ENCODE measurements at regions not wholly inside any gene's neighbourhood (a gene's known extent, or its start where the extent isn't known, plus 50 kb on each side); places are given as distances from the start of the nearest gene placed in this dataset.

- DNase-seq (ENCODE audit: low spot score), result no peak
These were observed 261.9 kb upstream of the CITED2 start for GRCh38 chr6:139636391-139636790.

GRCh38 chr6:139635401-139636130, 261.1 kb upstream of the CITED2 start:
- DNase-seq (ENCODE audit: low spot score), result no peak

- no peak for DNase-seq (ENCODE audit: low spot score)
These were observed 258.4 kb upstream of the CITED2 start for GRCh38 chr6:139632840-139633239.

GRCh38 chr6:139628270-139628669, 253.8 kb upstream of the CITED2 start:
- no peak for DNase-seq (ENCODE audit: low spot score)

GRCh38 chr6:139627091-139627490, 252.6 kb upstream of the CITED2 start:
- no peak for DNase-seq (ENCODE audit: low spot score)

DNA sequence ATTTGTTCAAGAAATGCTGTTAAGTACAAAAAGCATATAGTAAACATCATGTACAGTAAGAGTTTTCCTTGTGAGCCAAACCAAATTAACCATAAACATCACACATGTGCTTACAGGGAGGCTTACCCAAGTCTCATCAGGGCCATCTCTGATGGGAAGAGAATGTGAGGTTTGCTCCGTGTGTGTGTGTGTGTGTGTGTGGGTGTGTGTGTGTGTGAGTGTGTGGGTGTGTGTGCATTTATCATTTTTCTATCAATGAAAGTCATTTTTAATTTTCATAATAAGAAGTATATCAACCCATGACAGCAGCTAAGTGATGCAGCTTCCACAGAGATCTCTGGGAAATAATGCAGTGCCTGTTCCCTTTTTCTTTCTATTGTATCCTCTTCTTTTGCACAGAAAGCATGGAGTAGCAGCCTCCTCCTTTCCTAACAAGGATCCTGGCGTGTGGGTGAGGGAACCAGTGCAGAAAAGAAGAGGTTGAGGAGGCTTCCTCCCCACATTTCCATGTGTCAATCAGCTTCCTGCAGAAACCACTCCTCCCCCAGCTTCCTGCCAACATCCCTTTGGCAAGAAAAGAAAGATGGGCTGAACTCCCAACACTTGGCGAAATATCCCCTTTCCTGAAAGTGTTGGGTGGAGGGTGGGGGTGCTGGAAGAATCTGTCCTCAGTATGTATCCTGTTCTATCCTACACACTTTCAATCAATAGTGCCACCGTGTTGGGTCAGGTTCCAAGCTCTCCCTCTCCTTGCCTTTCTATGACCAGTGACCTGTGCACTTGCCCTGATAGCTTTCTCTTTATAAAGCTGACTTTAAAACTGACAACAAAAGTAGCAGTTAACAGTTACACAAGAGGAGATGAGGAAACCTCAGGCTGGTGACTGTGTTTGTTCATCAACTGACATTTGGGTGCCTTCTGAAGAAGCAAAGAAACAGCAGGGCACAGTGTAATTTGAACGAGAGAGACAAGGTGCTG, 251.8 kb upstream of the CITED2 start:
- no peak for DNase-seq (ENCODE audit: low spot score)

- DNase-seq (ENCODE audit: low spot score), result no peak
These were observed 250.9 kb upstream of the CITED2 start for GRCh38 chr6:139625081-139625939.

GRCh38 chr6:139623372-139623771, 248.9 kb upstream of the CITED2 start:
- DNase-seq (ENCODE audit: low spot score), result no peak

GRCh38 chr6:139613496-139613895, 239.0 kb upstream of the CITED2 start:
- no peak for DNase-seq (ENCODE audit: low spot score)

DNA sequence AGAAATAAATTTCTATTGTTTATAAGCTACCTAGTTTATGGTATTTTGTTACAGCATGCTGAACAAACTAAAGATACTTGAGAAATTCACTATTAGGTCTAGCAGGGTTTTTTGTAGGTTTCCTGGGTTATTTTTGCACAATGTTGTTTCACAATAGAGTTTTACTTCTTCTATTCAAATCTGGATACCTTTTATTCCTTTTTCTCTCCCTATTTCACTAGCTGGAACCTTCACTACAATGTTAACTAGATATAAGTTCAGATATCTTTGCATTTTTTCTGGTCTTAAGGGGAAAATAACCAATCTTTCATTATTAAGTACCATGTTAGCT, 237.7 kb upstream of the CITED2 start:
- DNase-seq (ENCODE audit: low spot score), result no peak

GRCh38 chr6:139611327-139612134, 237.1 kb upstream of the CITED2 start:
- DNase-seq (ENCODE audit: low spot score), result no peak

- no peak for DNase-seq (ENCODE audit: low spot score)
These were observed 234.2 kb upstream of the CITED2 start for GRCh38 chr6:139608466-139609261.

- DNase-seq (ENCODE audit: low spot score), result no peak
These were observed 230.9 kb upstream of the CITED2 start for GRCh38 chr6:139605350-139605749.

DNA sequence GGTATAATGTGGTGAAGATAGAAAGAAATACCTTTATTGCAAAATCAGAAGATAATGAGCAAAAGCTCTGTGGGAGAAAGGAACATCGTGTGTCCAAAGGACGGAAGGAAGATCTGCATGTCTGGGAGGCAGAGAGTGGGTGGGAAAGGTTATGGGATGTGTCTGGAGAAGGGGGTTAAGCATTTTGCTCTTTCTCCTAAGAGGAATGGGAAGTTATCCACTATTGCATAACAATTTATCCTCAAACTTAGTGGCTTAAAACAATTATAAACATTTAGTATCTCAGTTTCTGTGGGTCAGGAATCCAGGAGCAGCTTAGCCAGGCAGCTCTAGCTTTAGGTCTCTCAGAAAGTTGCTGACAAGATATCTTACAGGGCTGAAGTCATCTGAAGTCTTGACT, 229.1 kb upstream of the CITED2 start:
- DNase-seq (ENCODE audit: low spot score), result no peak

DNA sequence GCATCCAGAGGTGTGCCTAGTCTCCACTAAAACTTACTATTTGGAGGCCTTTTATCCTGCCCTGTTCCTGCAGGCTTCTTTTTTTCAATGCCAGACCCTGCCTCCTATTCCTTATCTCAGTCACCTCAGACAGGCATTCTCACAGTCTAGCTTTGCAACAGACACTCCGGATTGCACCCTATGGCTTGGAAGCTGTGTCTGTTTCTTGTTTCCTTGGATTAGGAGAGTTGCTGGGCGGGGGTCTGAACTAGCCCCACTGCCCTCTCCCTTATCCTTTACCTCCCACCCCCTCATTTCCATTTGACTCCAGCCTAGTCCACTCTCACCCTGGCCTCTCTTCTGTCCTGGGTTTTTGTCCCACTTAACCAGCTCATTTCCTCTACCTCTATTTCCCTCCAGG, 228.1 kb upstream of the CITED2 start:
- DNase-seq (ENCODE audit: low spot score), result no peak

GRCh38 chr6:139600919-139601475, 226.5 kb upstream of the CITED2 start:
- DNase-seq (ENCODE audit: low spot score), result no peak

GRCh38 chr6:139600343-139600742, 225.9 kb upstream of the CITED2 start:
- DNase-seq (ENCODE audit: low spot score), result no peak

GRCh38 chr6:139597771-139598755, 223.6 kb upstream of the CITED2 start:
- no peak for DNase-seq (ENCODE audit: low spot score)

All from D341Med (cell line).